Epithelial cell of proximal tubule (primary cell): ENCODE measurements at regions not wholly inside any gene's neighbourhood (a gene's known extent, or its start where the extent isn't known, plus 50 kb on each side); places are given as distances from the start of the nearest gene placed in this dataset.

ENCODE experiments used
- DNase-seq: peaks from one replicate; pipeline ENCODE4 v3.0.0-alpha.2; 2011; ENCODE audit warnings: low read depth
- H3K4me3 ChIP-seq: 2 replicates; pipeline ENCODE4 v1.5.1; 2011; ENCODE audit warnings: low read depth, mild to moderate bottlenecking, low read length
- CTCF ChIP-seq: conservative IDR thresholded peaks from 2 replicates; pipeline ENCODE4 v1.5.1; 2012; ENCODE audit warnings: low read depth, mild to moderate bottlenecking, low read length

- TF ChIP-seq CTCF, result no peak
- H3K4me3 ChIP-seq, result no peak overlapping the region
- DNase-seq, result no peak
Observed at GRCh38 chr1:198472997-198473396, 67.5 kb downstream of the ATP6V1G3 start.

- DNase-seq, result no peak
- no peak for TF ChIP-seq CTCF
- no peak overlapping the region for H3K4me3 ChIP-seq
Observed at GRCh38 chr1:198472119-198472518, 68.4 kb downstream of the ATP6V1G3 start.

GRCh38 chr1:198467907-198468306, 72.6 kb downstream of the ATP6V1G3 start:
- no peak overlapping the region for H3K4me3 ChIP-seq
- DNase-seq, result no peak
- TF ChIP-seq CTCF, result no peak

- no peak for TF ChIP-seq CTCF
- DNase-seq, result no peak
- no peak overlapping the region for H3K4me3 ChIP-seq
Observed at GRCh38 chr1:198467342-198467741, 73.1 kb downstream of the ATP6V1G3 start.

GRCh38 chr1:198465201-198466144, 75.0 kb downstream of the ATP6V1G3 start:
- TF ChIP-seq CTCF, result peak; percentile 64
- H3K4me3 ChIP-seq, result no peak overlapping the region
- peak; percentile 19 for DNase-seq

GRCh38 chr1:198463709-198464108, 76.8 kb downstream of the ATP6V1G3 start:
- TF ChIP-seq CTCF, result no peak
- no peak for DNase-seq
- no peak overlapping the region for H3K4me3 ChIP-seq
